GM23248 (cell line): ENCODE measurements at regions not wholly inside any gene's neighbourhood (a gene's known extent, or its start where the extent isn't known, plus 50 kb on each side); places are given as distances from the start of the nearest gene placed in this dataset.
"Not testable (repeated sequence)": the region's sequence is repeated elsewhere in the genome, so short reads cannot be mapped to it uniquely, and the experiment has no call there.

ENCODE experiments used
- EZH2 ChIP-seq: fragments of 200-600 bp; sonication (generic); IDR thresholded peaks from 2 replicates; pipeline ENCODE4 v1.6.1; 2018; ENCODE audit warnings: antibody characterized with exemption, mild to moderate bottlenecking; ENCODE audit not compliant: insufficient read depth, poor library complexity, severe bottlenecking
- EZH2phosphoT487 ChIP-seq: fragments of 200-600 bp; sonication (generic); IDR thresholded peaks from 2 replicates; pipeline ENCODE4 v1.6.1; 2018; ENCODE audit warnings: antibody characterized with exemption, moderate library complexity, mild to moderate bottlenecking, low read depth; ENCODE audit not compliant: insufficient read depth

DNA sequence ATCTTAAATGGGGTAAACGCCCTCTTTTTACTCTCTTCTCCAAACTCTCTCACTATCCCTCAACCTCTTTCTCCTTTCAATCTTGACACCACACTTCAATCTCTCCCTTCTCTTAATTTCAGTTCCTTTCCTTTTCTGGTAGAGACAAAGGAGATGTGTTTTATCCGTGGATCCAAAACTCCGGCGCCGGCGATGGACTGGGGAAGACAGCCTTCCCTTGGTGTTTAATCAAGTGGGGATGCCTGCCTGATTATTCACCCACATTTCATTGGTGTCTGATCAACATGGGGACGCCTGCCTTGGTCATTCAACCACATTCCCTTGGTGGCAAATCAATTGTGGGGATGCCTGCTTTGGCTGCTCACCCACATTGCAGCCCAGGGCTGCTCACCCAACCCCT lies 205.3 kb upstream of the FKBP1C start:
- not testable (repeated sequence) for TF ChIP-seq EZH2, EZH2phosphoT487
